ENCODE measurements at regions not wholly inside any gene's neighbourhood (a gene's known extent, or its start where the extent isn't known, plus 50 kb on each side); places are given as distances from the start of the nearest gene placed in this dataset.

- no peaks in the 10 kb centered on the region for H3K4me1 ChIP-seq
- DNase-seq, result no peak
- WGBS, 4 donors, result 87 to 94% (median 90%) methylated on average over 2 of the region's 2 CpGs
- intact Hi-C loops (cut with DNase I), result no loop called here
- H3K36me3 ChIP-seq, result no peaks in the 10 kb centered on the region
- no peak overlapping the region for H3K4me3 ChIP-seq
- no peak for ATAC-seq
- H3K9me3 ChIP-seq, result peaks cover 0 to 10% (median 0%) of the 10 kb centered on the region in 12 donors
- no peak overlapping the region for H3K27ac ChIP-seq
- TF ChIP-seq POLR2A (IDR thresholded peaks at IDR 0.05), result no peak
- TF ChIP-seq CTCF (IDR thresholded peaks at IDR 0.05), result no peak
- H3K27me3 ChIP-seq, result peaks cover 0 to 20% (median 0%) of the 10 kb centered on the region in 9 donors
Measured at GRCh38 chr1:3989465-3989864, 89.4 kb upstream of the C1orf174 start.

GRCh38 chr1:3992103-3992556 lies 92.1 kb upstream of the C1orf174 start:
- H3K27me3 ChIP-seq, result peaks cover 0 to 27% (median 3%) of the 10 kb centered on the region in 9 donors
- no peak for TF ChIP-seq CTCF (IDR thresholded peaks at IDR 0.05)
- TF ChIP-seq POLR2A (IDR thresholded peaks at IDR 0.05), result no peak
- no peak for DNase-seq

GRCh38 chr1:3992746-3993145 lies 92.7 kb upstream of the C1orf174 start:
- no peak overlapping the region for H3K4me3 ChIP-seq
- no peak overlapping the region for H3K27ac ChIP-seq
- H3K9me3 ChIP-seq, result peaks cover 0 to 10% (median 0%) of the 10 kb centered on the region in 12 donors
- peaks cover 0 to 27% (median 3%) of the 10 kb centered on the region in 9 donors for H3K27me3 ChIP-seq
- no peak for DNase-seq
- WGBS, 4 donors, result 55 to 78% (median 69%) methylated on average over 2 to 6 of the region's 6 CpGs
- no peaks in the 10 kb centered on the region for H3K36me3 ChIP-seq
- TF ChIP-seq CTCF (IDR thresholded peaks at IDR 0.05) (no peak), POLR2A (IDR thresholded peaks at IDR 0.05) (no peak)
- intact Hi-C loops (cut with DNase I), result no loop called here
- ATAC-seq, result no peak
- no peaks in the 10 kb centered on the region for H3K4me1 ChIP-seq

More at GRCh38 chr1:3992103-3992556, 92.1 kb upstream of the C1orf174 start:
- H3K4me3 ChIP-seq, result no peak overlapping the region
- peaks cover 0 to 10% (median 0%) of the 10 kb centered on the region in 12 donors for H3K9me3 ChIP-seq
- 85 to 93% (median 90%) methylated on average over 2 of the region's 2 CpGs for WGBS, 4 donors
- ATAC-seq, result no peak
- no peaks in the 10 kb centered on the region for H3K36me3 ChIP-seq
- H3K27ac ChIP-seq, result no peak overlapping the region
- intact Hi-C loops (cut with DNase I), result no loop called here
- H3K4me1 ChIP-seq, result no peaks in the 10 kb centered on the region

- no peaks in the 10 kb centered on the region for H3K36me3 ChIP-seq
- DNase-seq (no peak), ATAC-seq (no peak)
- no peaks in the 10 kb centered on the region for H3K4me1 ChIP-seq
- H3K27me3 ChIP-seq, result peaks cover 0 to 37% (median 4%) of the 10 kb centered on the region in 9 donors
- TF ChIP-seq POLR2A (IDR thresholded peaks at IDR 0.05) (no peak), CTCF (IDR thresholded peaks at IDR 0.05) (no peak)
- no peak overlapping the region for H3K4me3 ChIP-seq
- no peak overlapping the region for H3K27ac ChIP-seq
- WGBS, 4 donors, result 71 to 75% (median 73%) methylated on average over 25 of the region's 25 CpGs
- H3K9me3 ChIP-seq, result peaks cover 0 to 10% (median 0%) of the 10 kb centered on the region in 12 donors
- intact Hi-C loops (cut with DNase I), result no loop called here
Measured at GRCh38 chr1:3993619-3994375, 93.7 kb upstream of the C1orf174 start.
